HPDE6-E6E7 (cell line): ENCODE measurements at regions not wholly inside any gene's neighbourhood (a gene's known extent, or its start where the extent isn't known, plus 50 kb on each side); places are given as distances from the start of the nearest gene placed in this dataset.
A peak's percentile ranks its signal among the peaks of the same experiment; 100 is the strongest.
"Not testable (repeated sequence)": the region's sequence is repeated elsewhere in the genome, so short reads cannot be mapped to it uniquely, and the experiment has no call there.

Experiments used
- DNase-seq: peaks from one replicate; pipeline ENCODE4 v3.0.0; 2011; ENCODE audit warnings: missing footprints; ENCODE audit errors: extremely low spot score

GRCh38 chr1:64318428-64318827 lies 115.0 kb downstream of the UBE2U start:
- DNase-seq = no peak

DNA sequence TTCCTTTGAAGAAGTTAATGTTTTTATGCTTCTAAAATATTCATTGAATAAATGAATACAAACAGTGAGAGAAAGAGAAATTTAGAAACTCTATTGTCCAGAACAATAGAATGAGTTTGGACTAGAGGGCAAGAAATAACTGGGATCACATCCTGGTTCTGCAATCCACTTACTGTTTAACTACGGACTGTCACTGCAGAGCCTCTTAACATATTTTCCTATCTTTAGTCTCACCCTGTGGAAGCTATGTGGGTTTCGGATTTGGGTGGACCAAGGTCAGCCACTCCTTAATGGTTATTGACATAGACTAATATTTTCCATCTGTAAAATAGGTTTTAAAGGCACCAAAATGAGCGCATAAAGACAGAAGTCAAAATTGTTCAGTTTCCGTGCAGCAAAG lies 116.6 kb downstream of the UBE2U start:
- DNase-seq = no peak

- no peak for DNase-seq
Measured at GRCh38 chr1:64320470-64320869, 117.0 kb downstream of the UBE2U start.

- DNase-seq = no peak
Measured at GRCh38 chr1:64320922-64321614, 117.6 kb downstream of the UBE2U start.

GRCh38 chr1:64323054-64323453 lies 119.6 kb downstream of the UBE2U start:
- DNase-seq = no peak

DNA sequence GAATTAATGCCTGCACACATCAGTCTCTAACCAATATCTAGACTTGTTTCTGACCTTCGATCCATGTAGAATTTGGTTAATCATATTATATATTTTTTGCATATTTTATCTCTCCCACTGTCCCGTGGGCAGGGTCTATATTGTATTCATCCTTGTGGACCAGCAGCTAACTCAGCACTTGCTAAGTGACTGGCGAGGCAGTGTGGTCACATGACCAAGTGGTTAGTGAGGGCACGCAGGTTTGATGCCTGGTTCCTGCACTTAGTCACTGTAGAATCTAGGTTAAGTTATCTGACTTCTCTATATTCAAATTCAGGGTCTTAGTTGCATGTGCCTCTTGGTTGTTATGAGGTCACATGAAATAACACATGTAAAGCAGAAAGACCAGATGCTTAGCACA lies 120.5 kb downstream of the UBE2U start:
- no peak for DNase-seq

- no peak for DNase-seq
Measured at GRCh38 chr1:64325856-64326255, 122.4 kb downstream of the UBE2U start.

- no peak for DNase-seq
Measured at GRCh38 chr1:64327119-64327518, 123.7 kb downstream of the UBE2U start.

- DNase-seq = no peak
Measured at GRCh38 chr1:64328193-64328592, 124.8 kb downstream of the UBE2U start.

DNA sequence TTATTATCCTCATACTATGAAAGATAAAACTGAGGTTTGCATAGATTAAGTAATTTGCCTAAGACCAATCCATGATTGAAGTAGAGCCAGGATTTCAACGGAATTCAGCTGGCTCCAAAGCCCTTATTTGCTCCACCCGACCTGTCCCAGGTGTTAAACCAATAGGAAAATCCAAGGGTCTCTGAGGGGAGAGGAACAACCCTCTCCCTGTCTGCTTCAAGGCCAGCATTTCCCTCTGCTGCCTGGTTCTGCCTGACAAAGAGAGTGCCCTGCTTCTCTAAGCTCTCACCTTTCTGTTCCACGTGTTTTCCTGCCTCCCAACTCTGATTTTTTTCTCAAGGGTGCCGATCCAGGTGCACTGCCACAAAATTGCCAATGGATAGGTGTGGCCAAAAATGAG lies 127.4 kb downstream of the UBE2U start:
- DNase-seq = no peak

DNA sequence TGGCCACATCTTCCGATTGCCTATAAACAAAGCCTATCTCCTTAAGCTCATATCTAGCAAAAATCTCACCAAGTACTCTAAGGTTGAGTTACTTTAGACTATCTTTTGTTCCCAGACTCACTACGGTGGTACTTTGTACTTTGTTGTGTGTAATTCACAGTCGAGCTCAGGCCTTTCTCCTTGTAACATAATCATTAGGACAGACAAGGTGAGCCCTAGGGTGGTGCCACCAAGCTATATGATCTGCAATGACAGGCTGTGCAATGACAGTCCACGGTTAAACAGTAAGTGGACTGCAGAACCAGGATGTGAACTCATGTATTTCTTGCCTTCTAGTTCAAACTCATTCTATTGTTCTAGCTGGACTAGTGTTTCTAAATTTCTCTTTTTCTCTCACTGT lies 132.2 kb downstream of the UBE2U start:
- no peak for DNase-seq

DNA sequence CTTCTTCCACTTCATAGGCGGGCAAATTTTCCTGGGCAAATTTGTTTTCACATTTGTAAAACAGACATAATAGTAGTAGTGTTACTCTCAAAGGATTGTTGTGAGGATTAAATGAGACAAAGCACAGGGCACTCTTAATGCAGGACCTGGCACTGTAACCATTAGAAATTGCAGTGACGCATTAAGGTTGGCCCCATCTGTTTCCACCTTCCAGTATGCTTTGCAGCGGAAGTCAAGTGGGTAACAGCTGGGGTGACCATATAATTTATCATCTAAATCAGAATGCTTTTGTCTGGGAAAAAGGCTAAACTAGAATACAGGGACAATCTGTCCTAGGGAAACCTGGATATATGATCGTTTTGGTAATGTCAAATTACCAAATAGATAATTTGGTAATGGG lies 132.5 kb upstream of the CACHD1 start:
- no peak for DNase-seq

- no peak for DNase-seq
Measured at GRCh38 chr1:64337926-64338325, 132.0 kb upstream of the CACHD1 start.

DNA sequence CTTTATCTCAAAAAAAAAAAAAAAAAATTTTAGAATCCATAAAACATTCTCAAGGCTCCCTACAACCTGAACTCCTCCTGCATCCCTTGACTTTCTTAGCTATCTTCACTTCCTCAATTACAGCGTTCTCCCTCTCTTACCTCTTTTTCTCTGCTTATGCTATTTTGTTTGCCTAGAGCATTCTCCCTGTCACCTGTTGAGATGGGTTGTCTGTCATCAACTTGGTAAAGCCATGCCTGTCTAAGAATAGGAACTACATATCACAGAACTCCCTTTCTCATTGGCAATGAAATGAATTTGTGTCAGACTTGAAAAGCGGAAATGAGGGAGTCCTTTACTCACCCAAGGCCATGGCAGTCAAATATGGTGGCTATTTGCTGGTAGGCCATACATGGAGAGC lies 129.6 kb upstream of the CACHD1 start:
- no peak for DNase-seq

DNA sequence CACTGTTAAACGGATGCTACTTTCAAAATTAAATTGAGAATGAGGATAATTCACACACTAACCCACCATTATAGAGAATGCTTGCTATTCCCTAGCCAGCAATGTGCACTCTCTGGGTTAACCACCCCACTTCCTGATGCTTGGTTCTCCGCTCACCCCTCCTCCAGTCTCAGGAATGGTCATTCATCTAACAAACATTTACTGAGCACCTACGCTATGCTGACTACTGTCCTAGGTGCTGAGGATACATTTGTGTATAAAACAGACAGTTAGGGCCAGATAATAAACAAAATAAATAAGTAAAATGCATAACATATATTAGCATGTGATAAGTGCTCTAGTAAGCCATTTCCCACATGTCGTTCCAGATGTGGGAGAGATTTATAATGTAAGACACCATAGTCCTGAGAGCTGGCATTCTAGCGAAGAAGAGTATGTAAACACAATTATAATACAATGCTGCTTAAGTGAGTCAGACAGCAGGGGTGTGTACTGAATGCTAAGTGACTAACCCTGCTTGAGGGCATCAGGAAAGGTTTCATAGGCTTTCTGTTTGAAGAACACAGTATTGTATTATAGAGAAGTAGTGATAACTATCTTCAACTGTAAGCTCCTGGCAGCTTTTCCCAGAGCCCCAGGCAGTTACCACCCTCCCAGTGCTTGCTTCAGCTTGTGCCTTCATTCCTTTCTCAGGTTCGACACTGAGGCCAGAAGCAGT lies 126.7 kb upstream of the CACHD1 start:
- DNase-seq = peak; percentile 82

- DNase-seq = no peak
Measured at GRCh38 chr1:64343823-64344190, 126.1 kb upstream of the CACHD1 start.

- DNase-seq = no peak
Measured at GRCh38 chr1:64348270-64348960, 121.5 kb upstream of the CACHD1 start.

- DNase-seq = no peak
Measured at GRCh38 chr1:64348961-64349648, 120.8 kb upstream of the CACHD1 start.

- DNase-seq = not testable (repeated sequence)
Measured at GRCh38 chr1:64355534-64355933, 114.4 kb upstream of the CACHD1 start.

- DNase-seq = no peak
Measured at GRCh38 chr1:64356636-64357256, 113.2 kb upstream of the CACHD1 start.

- DNase-seq = no peak
Measured at GRCh38 chr1:64357422-64357821, 112.5 kb upstream of the CACHD1 start.

DNA sequence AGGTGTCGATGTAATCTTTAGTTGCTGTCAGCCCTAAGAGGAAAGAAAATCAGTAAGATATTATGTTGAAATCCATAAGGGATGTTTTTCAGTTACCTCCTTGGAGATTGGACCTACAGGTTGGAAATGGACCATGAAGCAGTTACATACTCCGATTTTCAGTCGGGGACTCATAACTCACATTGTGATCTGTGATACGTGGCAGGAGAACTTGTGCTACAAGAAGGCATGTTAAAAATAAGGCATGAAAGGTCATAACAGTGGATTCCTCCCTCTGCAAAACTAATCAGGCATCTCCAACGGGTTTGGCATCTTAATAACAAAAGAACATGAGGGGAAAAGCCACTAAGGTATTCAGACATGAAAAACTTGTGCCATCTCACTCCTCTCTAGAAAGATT lies 111.2 kb upstream of the CACHD1 start:
- no peak for DNase-seq
